Fibroblast of lung (primary cell): ENCODE measurements at regions not wholly inside any gene's neighbourhood (a gene's known extent, or its start where the extent isn't known, plus 50 kb on each side); places are given as distances from the start of the nearest gene placed in this dataset.
"Not testable (repeated sequence)": the region's sequence is repeated elsewhere in the genome, so short reads cannot be mapped to it uniquely, and the experiment has no call there.

Source experiments
- DNase-seq, 2 donors: peaks; one replicate each; pipeline versions ENCODE4 v3.0.0 to v3.0.0-alpha.2; 2010; ENCODE audit warnings: low read depth in 2 of 2
- H2AFZ ChIP-seq: 2 replicates; pipeline ENCODE4 v1.5.1; 2012; ENCODE audit warnings: low read length, control low read depth, inconsistent platforms
- H3K27ac ChIP-seq: 2 replicates; pipeline ENCODE4 v1.5.1; 2011; ENCODE audit warnings: low read length, control low read depth; ENCODE audit not compliant: insufficient read depth
- H3K27me3 ChIP-seq: 2 replicates; pipeline ENCODE4 v1.5.1; 2011; ENCODE audit warnings: mild to moderate bottlenecking, low read length; ENCODE audit not compliant: control insufficient read depth, insufficient read depth
- H3K36me3 ChIP-seq: 2 replicates; pipeline ENCODE4 v1.5.1; 2011; ENCODE audit warnings: low read length; ENCODE audit not compliant: control insufficient read depth, insufficient read depth
- H3K4me1 ChIP-seq: 2 replicates; pipeline ENCODE4 v1.5.1; 2011; ENCODE audit warnings: low read length; ENCODE audit not compliant: control insufficient read depth, insufficient read depth; ENCODE audit errors: extremely low read depth
- H3K4me2 ChIP-seq: 2 replicates; pipeline ENCODE4 v1.5.1; 2011; ENCODE audit warnings: low read length, control low read depth; ENCODE audit not compliant: insufficient read depth; ENCODE audit errors: extremely low read depth
- H3K4me3 ChIP-seq, 4 experiments: fragments of 200-600 bp in 1 of 4; sonication (generic) in 1 of 4; replicated peaks in 1 of 4; 2 replicates each; pipeline ENCODE4 v1.5.1; 2011 to 2016; ENCODE audit warnings: low read length in 4 of 4, low read depth in 3 of 4, mild to moderate bottlenecking in 3 of 4, control low read depth in 2 of 4, inconsistent platforms in 1 of 4, mixed read lengths in 1 of 4; ENCODE audit not compliant: insufficient read depth in 1 of 4; ENCODE audit errors: control extremely low read depth in 1 of 4
- H3K79me2 ChIP-seq: 2 replicates; pipeline ENCODE4 v1.5.1; 2012; ENCODE audit warnings: mild to moderate bottlenecking, low read length, inconsistent platforms; ENCODE audit not compliant: control insufficient read depth, insufficient read depth
- H3K9ac ChIP-seq: 2 replicates; pipeline ENCODE4 v1.5.1; 2011; ENCODE audit warnings: mild to moderate bottlenecking, low read length, control low read depth; ENCODE audit not compliant: insufficient read depth
- H3K9me3 ChIP-seq: 2 replicates; pipeline ENCODE4 v1.5.1; 2012; ENCODE audit warnings: low read depth, low read length; ENCODE audit not compliant: control insufficient read depth, insufficient read depth
- H4K20me1 ChIP-seq: 2 replicates; pipeline ENCODE4 v1.5.1; 2011; ENCODE audit warnings: low read length; ENCODE audit not compliant: control insufficient read depth, insufficient read depth; ENCODE audit errors: extremely low read depth
- EZH2 ChIP-seq: IDR thresholded peaks from 2 replicates; pipeline ENCODE4 v1.5.1; 2012; ENCODE audit warnings: low read length, control low read depth, mild to moderate bottlenecking; ENCODE audit errors: missing control alignments
- TF ChIP-seq, protein P1 (sequence below), 2 donors: IDR thresholded peaks in 1 of 2; conservative IDR thresholded peaks in 1 of 2; 1 replicate in 1 of 2; 2 replicates in 1 of 2; pipeline ENCODE4 v1.5.1; 2011 to 2012; ENCODE audit warnings: low read length in 2 of 2, control low read depth in 1 of 2, inconsistent platforms in 1 of 2, low read depth in 1 of 2, mild to moderate bottlenecking in 1 of 2

- H3K27me3 ChIP-seq, result no peaks in the 10 kb centered on the region
- H3K4me3 ChIP-seq, result no peak overlapping the region
- H3K36me3 ChIP-seq, result no peaks in the 10 kb centered on the region
- no peak overlapping the region for H3K9ac ChIP-seq
- H3K4me1 ChIP-seq, result no peaks in the 10 kb centered on the region
- H4K20me1 ChIP-seq, result no peaks in the 10 kb centered on the region
- H3K9me3 ChIP-seq, result no peaks in the 10 kb centered on the region
- no peak overlapping the region for H3K4me2 ChIP-seq
- no peak for TF ChIP-seq EZH2
- TF ChIP-seq, protein P1, sequence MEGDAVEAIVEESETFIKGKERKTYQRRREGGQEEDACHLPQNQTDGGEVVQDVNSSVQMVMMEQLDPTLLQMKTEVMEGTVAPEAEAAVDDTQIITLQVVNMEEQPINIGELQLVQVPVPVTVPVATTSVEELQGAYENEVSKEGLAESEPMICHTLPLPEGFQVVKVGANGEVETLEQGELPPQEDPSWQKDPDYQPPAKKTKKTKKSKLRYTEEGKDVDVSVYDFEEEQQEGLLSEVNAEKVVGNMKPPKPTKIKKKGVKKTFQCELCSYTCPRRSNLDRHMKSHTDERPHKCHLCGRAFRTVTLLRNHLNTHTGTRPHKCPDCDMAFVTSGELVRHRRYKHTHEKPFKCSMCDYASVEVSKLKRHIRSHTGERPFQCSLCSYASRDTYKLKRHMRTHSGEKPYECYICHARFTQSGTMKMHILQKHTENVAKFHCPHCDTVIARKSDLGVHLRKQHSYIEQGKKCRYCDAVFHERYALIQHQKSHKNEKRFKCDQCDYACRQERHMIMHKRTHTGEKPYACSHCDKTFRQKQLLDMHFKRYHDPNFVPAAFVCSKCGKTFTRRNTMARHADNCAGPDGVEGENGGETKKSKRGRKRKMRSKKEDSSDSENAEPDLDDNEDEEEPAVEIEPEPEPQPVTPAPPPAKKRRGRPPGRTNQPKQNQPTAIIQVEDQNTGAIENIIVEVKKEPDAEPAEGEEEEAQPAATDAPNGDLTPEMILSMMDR (conservative IDR thresholded peaks at IDR 0.05 in 1 of 2, IDR thresholded peaks at IDR 0.05 in 1 of 2; ENCODE audit: low read depth in 1 of 2, low read length in 2 of 2), result no peak
- H2AFZ ChIP-seq, result no peak overlapping the region
- no peak for DNase-seq
- H3K27ac ChIP-seq, result no peak overlapping the region
- H3K79me2 ChIP-seq, result no peaks in the 10 kb centered on the region
These were observed 186.6 kb downstream of the NKX6-1 start for GRCh38 chr4:84312426-84313012.

GRCh38 chr4:84309191-84309590, 189.9 kb downstream of the NKX6-1 start:
- H3K4me1 ChIP-seq, result no peaks in the 10 kb centered on the region
- H3K4me3 ChIP-seq, result no peak overlapping the region
- no peaks in the 10 kb centered on the region for H3K27me3 ChIP-seq
- H3K36me3 ChIP-seq, result no peaks in the 10 kb centered on the region
- no peaks in the 10 kb centered on the region for H3K79me2 ChIP-seq
- TF ChIP-seq EZH2, result no peak
- TF ChIP-seq, protein P1 (conservative IDR thresholded peaks at IDR 0.05 in 1 of 2, IDR thresholded peaks at IDR 0.05 in 1 of 2; ENCODE audit: low read depth in 1 of 2, low read length in 2 of 2), result no peak
- no peak overlapping the region for H3K4me2 ChIP-seq
- H3K9me3 ChIP-seq, result no peaks in the 10 kb centered on the region
- DNase-seq, result no peak
- no peak overlapping the region for H3K27ac ChIP-seq
- no peak overlapping the region for H2AFZ ChIP-seq
- H3K9ac ChIP-seq, result no peak overlapping the region
- H4K20me1 ChIP-seq, result no peaks in the 10 kb centered on the region

DNA sequence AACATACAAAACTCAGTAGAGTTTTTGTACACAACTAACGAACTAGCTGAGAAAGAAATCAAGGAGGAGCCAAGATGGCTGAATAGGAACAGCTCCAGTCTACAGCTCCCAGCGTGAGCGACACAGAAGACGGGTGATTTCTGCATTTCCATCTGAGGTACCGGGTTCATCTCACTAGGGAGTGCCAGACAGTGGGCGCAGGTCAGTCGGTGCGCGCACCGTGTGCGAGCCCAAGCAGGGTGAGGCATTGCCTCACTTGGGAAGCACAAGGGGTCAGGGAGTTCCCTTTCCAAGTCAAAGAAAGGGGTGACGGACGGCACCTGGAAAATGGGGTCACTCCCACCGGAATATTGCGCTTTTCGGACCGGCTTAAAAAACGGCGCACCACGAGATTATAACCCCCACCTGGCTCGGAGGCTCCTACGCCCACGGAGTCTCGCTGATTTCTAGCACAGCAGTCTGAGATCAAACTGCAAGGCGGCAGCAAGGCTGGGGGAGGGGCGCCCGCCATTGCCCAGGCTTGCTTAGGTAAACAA, 200.3 kb downstream of the NKX6-1 start:
- H3K9ac ChIP-seq, H3K4me3 ChIP-seq, H4K20me1 ChIP-seq, H3K27ac ChIP-seq, H2AFZ ChIP-seq, H3K4me2 ChIP-seq, DNase-seq, H3K79me2 ChIP-seq, H3K27me3 ChIP-seq, H3K9me3 ChIP-seq, H3K4me1 ChIP-seq, H3K36me3 ChIP-seq: not testable (repeated sequence)
